ENCODE measurements at regions not wholly inside any gene's neighbourhood (a gene's known extent, or its start where the extent isn't known, plus 50 kb on each side); places are given as distances from the start of the nearest gene placed in this dataset.

DNA sequence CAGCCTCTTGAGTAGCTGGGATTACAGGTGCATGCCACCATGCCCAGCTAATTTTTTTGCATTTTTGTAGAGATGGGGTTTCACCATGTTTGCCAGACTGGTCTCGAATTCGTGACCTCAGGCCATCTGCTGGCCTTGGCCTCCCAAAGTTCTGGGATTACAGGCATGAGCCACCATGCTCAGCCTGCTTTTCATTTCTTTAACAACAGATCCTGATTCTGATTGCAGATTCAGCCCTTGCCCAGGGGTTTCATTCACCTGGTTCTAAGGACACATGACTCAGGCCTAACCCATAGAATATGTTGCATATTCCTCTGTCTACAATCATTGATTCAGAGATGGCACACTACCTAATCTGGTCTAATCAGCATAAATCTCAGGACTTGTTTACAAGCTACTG lies 56.1 kb upstream of the CCDC112 start:
- Histone ChIP-seq H4K91ac (ENCODE audit: insufficient read depth, low read depth, low read length) (no peak overlapping the region), H2BK120ac (ENCODE audit: low read depth, low read length) (no peak overlapping the region), H3K27me3 (ENCODE audit: control insufficient read depth, insufficient read depth, low read length) (no peaks in the 10 kb centered on the region), H3K36me3 (ENCODE audit: control insufficient read depth, insufficient read depth, low read length) (no peaks in the 10 kb centered on the region), H3K9me1 (ENCODE audit: insufficient read depth, low read length) (peaks cover 5% of the 10 kb centered on the region; the same call in 1 of the 2 replicates), H3K4me3 (ENCODE audit: insufficient read depth, low read depth, low read length) (no peak overlapping the region), H2AK9ac (replicated peaks; ENCODE audit: low read depth, low read length, poor library complexity) (no peak overlapping the region), H3K27ac (ENCODE audit: insufficient read depth, low read length) (no peak overlapping the region), H2AFZ (replicated peaks; ENCODE audit: low read length, poor library complexity) (no peak overlapping the region), H3K23ac (ENCODE audit: low read depth, low read length) (no peak overlapping the region), H3K14ac (replicated peaks; ENCODE audit: low read depth, low read length) (no peak overlapping the region), H3K4me1 (ENCODE audit: control insufficient read depth, insufficient read depth, low read length) (peaks cover 5% of the 10 kb centered on the region), H4K8ac (ENCODE audit: low read depth in 2 of 2, low read length in 2 of 2) (no peak overlapping the region), H3K9me3 (ENCODE audit: control insufficient read depth, insufficient read depth, low read length) (no peaks in the 10 kb centered on the region), H3K56ac (ENCODE audit: extremely low read depth, insufficient read depth, low read length) (no peak overlapping the region), H2BK15ac (ENCODE audit: low read depth, low read length) (no peak overlapping the region), H4K5ac (ENCODE audit: low read depth, low read length) (no peak overlapping the region), H2BK20ac (ENCODE audit: low read depth, low read length) (no peak overlapping the region), H2BK5ac (ENCODE audit: low read depth, low read length, poor library complexity, severe bottlenecking) (no peak overlapping the region), H3K18ac (ENCODE audit: low read depth, low read length) (no peak overlapping the region), H3K9ac (ENCODE audit: low read depth, low read length) (no peak overlapping the region), H4K20me1 (ENCODE audit: insufficient read depth, low read length) (no peaks in the 10 kb centered on the region), H3K4ac (ENCODE audit: low read depth, low read length) (no peak overlapping the region), H2AK5ac (ENCODE audit: low read depth, low read length) (no peak overlapping the region), H3K4me2 (ENCODE audit: low read depth, low read length) (no peak overlapping the region), H3K79me1 (ENCODE audit: low read depth in 1 of 2, low read length in 2 of 2) (no peaks in the 10 kb centered on the region)
- DNase-seq (no peak), ATAC-seq (ENCODE audit: low read depth) (no peak)
- ChIA-PET CTCF (no interaction called here), POLR2A (ENCODE audit: unreplicated experiment) (interaction anchor here (0.5 kb wide), 1 partner anchor 477 kb away, joined by 28 read pairs; no protein-coding TSS in a partner anchor)
- dilution Hi-C loops (cut with HindIII; ENCODE audit: low sequenced_read_pairs, unreplicated experiment), result no loop called here
- WGBS, 2 experiments (ENCODE audit: extremely low coverage in 2 of 2, insufficient read length in 1 of 2), result no CpG with 5 or more reads among the region's 2 CpGs
- BruUV-seq (replicated peaks), result no TSS peak
- TF ChIP-seq RFX5 (IDR thresholded peaks at IDR 0.05; ENCODE audit: low read depth, low read length), result no peak
- TF ChIP-seq CEBPB (IDR thresholded peaks at IDR 0.05; ENCODE audit: low read depth, low read length), result no peak
- no peak for TF ChIP-seq POLR2A (IDR thresholded peaks at IDR 0.05; ENCODE audit: low read depth, low read length)
- no peak for TF ChIP-seq SMC3 (IDR thresholded peaks at IDR 0.05; ENCODE audit: low read depth, low read length)
- no peak for TF ChIP-seq RCOR1 (IDR thresholded peaks at IDR 0.05; ENCODE audit: insufficient replicate concordance, low read length)
- in situ Hi-C loops (cut with MboI; ENCODE audit: low sequenced_read_pairs), result no loop called here
- intact Hi-C loops (cut with micrococcal nuclease), result no loop called here

Data from IMR-90 (cell line).